GM18498 (cell line): ENCODE measurements at regions not wholly inside any gene's neighbourhood (a gene's known extent, or its start where the extent isn't known, plus 50 kb on each side); places are given as distances from the start of the nearest gene placed in this dataset.

Experiments
- ATAC-seq: cut with Tn5 transposase; IDR thresholded peaks from one replicate; pipeline ENCODE4 v1.9.1; 2021; ENCODE audit warnings: mild to moderate bottlenecking, moderate library complexity; ENCODE audit not compliant: unreplicated experiment

- no peak for ATAC-seq
These were observed 400.3 kb downstream of the ARHGEF28 start for GRCh38 chr5:74026310-74026709.

DNA sequence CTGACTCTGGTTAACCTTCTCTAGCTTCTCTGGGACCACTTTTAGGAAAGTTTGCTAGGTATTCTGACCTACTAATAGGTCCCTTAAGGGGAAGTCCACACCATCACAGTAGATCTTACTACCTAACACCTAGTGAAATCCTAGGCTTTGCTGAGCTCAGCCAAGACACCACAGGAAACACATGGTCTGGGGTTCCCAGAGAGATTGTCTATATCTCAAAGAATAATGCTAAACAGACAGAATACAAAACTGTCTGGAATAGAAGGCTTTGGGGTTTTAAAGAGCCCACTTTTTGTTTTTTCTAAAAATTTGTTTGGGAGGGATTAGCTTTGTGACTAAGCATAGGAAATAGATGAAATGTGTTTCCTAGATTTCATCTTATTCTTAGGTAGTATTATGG lies 395.1 kb downstream of the ARHGEF28 start:
- no peak for ATAC-seq

DNA sequence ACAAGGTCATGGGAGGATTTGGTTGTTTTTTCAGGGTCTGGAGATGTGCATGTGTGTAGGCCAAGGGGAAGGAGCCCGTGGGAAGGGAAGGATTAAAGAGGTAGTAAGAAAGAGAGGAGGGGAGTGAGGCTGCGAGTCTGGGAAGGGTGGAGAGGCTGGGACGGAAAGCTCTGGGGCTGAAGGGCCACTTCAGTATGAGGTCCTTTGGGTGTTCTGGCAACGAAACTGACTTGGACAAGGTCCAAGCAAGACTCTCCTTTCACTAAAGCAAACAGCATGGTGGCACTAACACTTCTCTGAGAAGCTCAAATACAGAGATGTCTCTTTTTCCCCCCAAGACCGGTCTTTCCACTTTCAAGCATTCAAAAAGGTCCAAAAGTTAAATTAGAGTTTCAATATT lies 394.5 kb downstream of the ARHGEF28 start:
- ATAC-seq: no peak

- no peak for ATAC-seq
These were observed 393.9 kb downstream of the ARHGEF28 start for GRCh38 chr5:74019923-74020322.

GRCh38 chr5:74017786-74018211 lies 391.8 kb downstream of the ARHGEF28 start:
- ATAC-seq: no peak

DNA sequence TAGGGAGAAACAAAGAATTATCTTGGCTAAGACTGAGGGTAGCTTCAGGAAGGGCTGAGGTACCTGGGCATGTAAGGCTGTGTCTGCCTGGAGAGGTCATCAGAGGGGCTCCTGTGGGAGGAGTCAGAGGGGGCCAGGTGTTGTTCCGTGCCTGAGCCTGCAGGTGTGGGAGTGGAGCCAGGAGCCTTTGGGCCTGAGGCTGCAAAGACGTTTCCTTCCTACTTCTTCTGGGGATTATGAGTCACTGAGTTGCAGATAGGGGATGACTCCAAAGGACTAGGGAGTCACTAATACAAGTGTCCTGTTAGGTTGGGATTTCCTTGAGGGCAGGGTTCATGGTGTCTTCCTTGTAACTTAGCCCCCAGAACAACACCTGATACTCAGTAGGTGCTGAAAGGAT lies 391.1 kb downstream of the ARHGEF28 start:
- no peak for ATAC-seq

DNA sequence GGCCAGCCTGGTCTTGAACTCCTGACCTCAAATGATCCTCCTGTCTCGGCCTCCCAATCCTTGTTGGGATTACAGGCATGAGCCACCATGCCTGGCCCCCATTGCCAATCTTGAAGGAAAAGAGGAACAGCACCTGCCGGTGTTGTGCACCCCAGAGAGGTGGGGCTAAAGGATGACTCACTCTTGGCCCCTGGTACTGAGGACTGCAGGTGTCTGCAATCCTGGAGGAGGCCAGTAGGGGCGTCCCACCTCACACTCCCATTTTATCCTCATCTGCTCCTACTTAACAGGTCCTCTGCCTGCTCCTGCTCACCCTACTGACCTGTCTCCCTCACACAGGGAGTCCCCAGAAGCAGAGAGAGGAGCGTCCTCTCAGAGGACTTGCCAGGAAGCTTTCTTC lies 390.4 kb downstream of the ARHGEF28 start:
- no peak for ATAC-seq

- ATAC-seq: no peak
These were observed 389.7 kb downstream of the ARHGEF28 start for GRCh38 chr5:74015716-74016115.

DNA sequence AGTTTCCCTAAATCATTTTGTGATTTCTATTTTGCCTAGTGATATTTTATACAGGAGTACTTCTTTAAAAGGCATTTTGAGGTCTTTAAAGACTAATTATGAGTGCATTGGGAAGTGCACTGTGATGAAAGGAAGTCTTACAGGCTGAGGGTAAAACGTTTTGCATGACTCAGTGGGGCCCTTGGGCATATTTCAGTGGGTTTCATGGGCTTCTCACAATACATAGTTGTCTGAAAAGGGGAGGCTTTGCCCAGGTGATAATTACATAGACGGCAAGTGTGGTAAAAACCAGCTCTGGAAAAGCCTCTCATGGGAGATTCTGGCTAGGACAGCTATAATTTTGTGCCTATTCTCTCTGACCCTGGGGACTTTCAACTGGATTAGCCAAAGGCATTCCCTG lies 387.2 kb downstream of the ARHGEF28 start:
- ATAC-seq: no peak

GRCh38 chr5:74009502-74009901 lies 383.5 kb downstream of the ARHGEF28 start:
- no peak for ATAC-seq

DNA sequence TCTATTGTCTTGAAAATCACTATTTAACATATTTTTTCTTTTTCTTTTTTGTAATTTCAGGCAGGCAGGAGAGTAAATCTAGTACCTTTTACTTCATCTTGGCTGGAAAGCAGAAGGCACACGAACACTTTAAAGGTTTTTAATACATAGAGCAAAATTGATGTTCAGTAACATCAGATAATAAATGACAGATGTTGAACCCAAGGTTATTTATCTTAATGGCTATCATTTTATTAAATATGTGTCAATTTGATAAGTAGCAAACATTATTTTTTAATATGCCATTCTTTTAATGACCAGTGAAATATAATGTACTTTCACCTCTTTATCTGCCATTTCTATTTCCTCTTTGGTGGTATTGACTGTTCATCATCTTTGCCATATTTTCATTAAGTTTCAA lies 381.2 kb downstream of the ARHGEF28 start:
- no peak for ATAC-seq

GRCh38 chr5:73999297-73999696 lies 373.3 kb downstream of the ARHGEF28 start:
- no peak for ATAC-seq

DNA sequence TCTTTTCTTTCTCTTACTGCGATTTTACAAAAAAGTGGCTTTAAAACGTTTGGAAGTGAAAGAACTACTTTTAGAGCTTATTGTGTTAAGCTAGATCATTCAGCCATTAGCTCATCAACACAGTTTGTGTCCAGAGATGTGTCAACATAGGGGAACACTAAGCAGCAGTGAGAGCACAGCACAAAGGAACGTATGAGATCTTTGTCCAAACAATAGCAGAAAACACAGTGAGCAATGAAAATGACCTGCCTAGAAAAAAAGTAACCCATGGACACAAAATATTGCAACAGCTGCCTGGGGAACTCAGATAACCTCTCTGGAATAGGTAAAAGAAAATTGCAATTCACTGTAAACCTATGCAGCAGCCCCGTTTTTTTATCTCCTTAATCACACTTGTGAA lies 372.5 kb downstream of the ARHGEF28 start:
- no peak for ATAC-seq

GRCh38 chr5:73997960-73998359 lies 372.0 kb downstream of the ARHGEF28 start:
- ATAC-seq: no peak

DNA sequence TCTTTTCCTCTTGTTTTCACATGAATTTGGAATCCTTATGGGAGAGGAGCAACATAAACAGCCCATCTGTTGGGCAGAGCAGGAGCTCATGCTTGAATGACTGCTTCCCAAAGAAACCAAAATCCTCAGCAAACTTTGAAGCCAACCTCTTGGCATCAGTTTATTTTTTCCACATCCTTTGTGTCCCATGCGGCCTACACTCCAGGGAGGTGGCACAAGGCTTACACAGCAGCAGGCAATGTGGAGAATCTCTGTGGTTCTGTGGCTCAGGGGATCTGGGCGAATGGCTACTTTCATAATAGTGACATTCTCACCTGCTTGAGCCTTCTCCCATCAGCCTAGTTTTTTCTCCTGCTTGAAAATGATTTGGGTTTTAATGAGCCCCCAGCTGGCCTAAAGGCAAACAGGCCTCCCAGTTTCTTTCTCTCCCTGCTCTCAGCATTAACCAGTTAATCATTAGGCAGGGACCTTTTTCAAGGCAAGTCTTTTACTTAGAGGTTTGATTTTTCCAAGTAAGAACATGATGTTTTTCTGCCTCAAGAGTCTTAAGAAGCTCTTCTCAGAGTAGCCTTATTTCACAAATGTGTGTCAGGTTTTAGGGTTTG lies 370.3 kb downstream of the ARHGEF28 start:
- no peak for ATAC-seq

DNA sequence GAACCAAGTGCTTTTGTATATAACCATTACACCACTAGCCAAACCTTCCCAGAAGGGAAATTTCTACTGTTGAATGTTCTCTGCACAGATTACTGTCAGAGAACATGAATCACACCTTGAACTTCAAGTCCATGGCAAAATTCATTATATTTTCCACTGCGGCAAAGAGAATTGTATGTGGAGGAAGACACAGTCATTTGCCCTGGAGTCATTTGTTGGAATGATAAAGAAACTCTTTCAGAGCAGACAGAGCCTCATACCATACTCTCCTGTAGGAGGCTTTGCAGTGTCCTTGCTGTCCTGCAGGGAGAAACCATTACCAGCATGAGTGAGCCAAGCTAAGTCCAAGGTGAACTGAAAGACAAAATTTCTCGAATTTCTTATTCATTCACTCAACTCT lies 369.0 kb downstream of the ARHGEF28 start:
- ATAC-seq: no peak
